TTC549 (cell line): ENCODE measurements at regions not wholly inside any gene's neighbourhood (a gene's known extent, or its start where the extent isn't known, plus 50 kb on each side); places are given as distances from the start of the nearest gene placed in this dataset.

Experiments used
- FAIRE-seq: peaks from 2 replicates; lab custom pipeline; 2012; peaks lifted over from hg19 to GRCh38; lab: Jason Lieb, UNC

GRCh38 chr4:156643826-156644225, 327.8 kb downstream of the PDGFC start:
- FAIRE-seq, result no peak

- FAIRE-seq, result no peak
These were observed 329.4 kb downstream of the PDGFC start for GRCh38 chr4:156642161-156642560.

DNA sequence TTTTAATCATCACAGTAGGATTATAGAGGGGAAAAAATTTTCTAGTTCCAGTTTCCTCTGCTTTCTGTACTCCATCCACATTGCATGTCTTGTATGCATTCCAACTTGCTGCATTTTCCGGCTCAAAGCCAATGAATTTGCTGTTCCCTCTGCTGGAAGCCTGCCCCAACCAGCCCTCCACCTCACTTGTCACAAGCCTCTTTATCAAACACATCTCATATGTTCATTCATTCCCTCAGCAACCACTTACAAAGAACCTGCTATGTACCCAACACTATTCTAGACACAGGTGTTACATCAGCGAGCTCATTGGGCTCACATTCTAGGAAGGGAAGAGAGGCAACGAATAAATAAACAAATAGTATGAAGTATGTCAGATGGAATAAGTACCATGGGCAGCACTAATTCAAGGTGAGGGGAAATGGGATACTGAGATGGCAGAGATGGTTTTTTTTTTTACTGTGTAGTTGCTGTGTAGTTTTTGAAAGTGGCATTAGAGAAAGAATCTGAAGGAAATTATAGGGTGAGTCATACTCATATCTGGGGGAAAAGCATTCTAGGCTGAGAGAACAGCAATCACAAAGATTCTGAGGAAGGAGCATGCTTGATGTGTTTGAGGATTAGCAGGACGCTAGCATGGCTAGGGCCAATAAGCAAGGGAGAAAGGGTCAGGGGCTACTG, 332.5 kb downstream of the PDGFC start:
- FAIRE-seq, result no peak

DNA sequence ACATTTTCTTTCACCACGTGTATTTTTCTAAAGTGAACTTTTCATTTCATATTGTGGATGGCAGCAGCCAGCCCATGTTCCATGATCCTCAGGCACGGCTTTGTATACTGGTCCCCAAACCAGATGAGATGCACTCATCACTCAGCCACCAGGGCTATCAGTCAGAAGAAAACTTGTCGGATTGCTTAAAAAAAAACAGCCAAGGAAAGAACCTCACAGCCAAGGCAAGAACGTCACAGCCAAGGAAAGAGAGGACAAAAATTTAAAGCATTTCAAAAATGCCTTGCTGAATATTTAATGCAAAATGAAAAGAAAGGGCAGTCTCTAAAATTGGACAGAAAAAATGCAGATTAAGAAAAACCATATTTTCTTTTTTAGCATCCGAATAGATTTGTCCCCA, 333.3 kb downstream of the PDGFC start:
- no peak for FAIRE-seq

DNA sequence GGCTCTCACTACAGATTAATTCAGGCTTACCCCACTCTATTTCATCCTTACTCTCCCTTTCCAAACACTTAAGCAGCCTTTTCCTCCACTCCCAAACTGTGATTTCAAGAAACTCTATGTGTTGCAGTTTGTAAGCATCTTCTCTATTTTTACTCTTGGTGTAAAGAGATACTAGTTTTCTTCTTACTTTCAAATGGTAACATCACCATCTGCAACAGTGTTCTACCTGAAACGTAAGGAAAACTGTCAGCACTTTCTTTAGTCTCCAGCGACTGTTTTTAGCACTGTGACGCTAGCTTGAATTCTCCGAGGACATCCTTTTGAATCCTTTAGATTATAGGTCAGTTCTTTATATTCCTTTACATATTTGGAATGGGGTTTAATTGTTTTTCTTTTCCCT, 335.2 kb downstream of the PDGFC start:
- no peak for FAIRE-seq

- no peak for FAIRE-seq
These were observed 336.5 kb downstream of the PDGFC start for GRCh38 chr4:156635051-156635450.

DNA sequence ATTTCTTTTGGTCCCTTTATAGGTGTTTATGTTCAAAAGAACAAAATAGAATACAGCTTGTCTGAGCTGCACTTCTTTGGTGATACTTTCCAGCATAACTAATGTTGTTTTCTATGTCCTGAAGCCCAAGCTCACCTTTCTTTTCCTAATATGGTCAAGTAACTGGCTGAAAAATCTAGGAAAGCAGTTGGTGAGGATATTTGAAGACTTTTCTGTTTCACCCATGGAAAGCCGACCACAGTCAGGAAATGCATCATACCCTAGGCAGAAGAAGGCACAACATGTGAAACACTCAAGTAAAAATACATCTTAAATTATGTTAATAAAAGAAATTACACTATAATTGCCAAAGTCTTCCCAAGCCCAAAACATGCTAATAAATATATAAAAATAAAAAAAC, 337.0 kb downstream of the PDGFC start:
- FAIRE-seq, result no peak

DNA sequence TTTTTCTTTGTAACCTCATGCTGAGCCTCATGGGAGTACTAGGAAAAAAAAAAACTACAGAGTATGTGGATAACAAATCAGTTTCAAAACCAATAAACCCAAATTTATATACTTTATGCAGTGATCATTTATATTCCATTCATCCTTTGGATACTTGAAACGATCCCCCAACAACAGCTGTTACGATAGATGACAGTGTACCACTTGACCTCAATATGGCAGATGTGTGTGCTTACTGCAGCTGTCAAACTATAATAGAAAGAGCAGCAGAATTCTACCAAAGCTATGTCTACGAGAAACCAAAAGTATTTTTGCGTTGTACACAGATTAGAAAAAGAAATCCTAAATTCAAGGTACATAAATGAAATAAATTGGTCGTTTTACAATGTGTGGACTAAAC, 337.8 kb downstream of the PDGFC start:
- FAIRE-seq, result no peak

DNA sequence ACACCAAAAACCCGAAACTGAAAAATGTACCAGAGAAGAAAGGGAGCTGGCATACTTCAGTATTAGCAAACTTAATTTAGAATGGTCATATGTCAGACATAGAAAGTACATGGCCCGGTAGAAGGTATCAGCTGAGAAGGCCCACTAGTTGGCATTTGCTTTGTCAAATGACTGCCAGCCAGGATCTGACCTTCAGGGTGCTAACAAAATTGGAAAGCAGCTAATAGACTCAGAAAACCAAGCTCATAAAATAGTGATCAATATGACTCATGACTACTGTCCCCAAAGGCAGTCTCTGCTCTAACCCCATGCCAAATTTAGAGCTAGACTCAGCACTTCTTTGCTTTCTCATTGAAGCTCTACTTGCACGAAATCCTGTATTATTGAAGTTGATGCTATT, 342.7 kb downstream of the PDGFC start:
- FAIRE-seq, result no peak

DNA sequence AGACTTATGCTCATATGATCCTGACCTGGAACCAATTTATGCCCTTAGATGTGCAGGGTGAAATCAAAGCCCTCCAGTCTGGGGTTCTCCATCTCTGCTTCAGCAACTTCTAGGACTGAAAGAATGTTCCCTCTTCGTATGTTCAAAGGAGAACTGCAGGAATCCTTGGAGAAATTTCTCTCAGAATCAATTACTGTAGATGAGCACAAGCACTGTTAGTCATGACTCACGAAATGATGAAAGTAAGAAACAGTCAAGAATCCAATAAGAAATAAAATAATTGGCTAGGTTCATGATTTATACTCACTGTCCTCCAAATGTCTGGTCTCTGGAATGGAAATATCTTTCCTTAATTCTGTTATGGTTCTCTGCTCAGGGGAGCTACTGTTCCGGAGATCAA, 348.2 kb downstream of the PDGFC start:
- no peak for FAIRE-seq

DNA sequence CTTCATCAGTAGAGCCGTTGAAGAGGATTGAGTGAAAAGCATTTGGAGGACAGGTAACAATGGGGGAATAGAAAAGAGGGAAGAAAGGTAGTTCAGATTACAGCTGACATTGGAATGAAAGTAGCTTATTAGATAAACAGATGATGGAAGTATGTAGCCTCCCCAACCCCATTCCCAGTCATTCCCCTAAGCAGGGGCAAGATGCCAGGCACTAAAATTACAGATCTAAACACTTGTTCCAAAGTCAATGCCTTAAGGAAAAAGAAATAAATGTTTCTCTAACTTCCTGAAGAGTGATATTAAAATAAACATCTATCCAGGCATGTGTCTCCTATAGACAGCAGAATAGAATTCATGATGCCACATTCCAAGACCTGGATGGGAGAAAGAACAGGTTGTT, 350.8 kb downstream of the PDGFC start:
- no peak for FAIRE-seq

- FAIRE-seq, result no peak
These were observed 352.3 kb downstream of the PDGFC start for GRCh38 chr4:156619154-156619934.

DNA sequence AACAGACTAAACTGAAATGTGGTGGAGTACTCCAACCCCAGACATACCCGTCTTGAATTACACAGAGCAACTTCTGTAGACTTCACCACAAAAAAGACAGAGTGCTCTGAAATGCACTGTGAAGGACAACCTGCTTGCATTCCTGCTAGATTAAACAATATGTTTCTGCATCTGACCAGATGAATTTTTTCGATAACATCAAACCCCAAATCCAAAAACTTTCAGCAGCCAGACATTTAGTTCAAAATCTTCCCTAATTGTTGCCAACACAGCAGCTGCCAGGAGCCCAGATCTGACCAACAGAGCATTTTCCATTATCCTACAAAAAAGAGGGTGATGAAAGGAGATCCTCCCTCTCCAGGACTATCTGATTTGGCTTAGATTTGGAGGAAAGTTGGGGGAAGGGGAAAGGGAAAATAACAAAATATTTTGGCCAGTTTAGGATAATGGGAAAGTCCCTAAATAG, 356.5 kb downstream of the PDGFC start:
- no peak for FAIRE-seq

GRCh38 chr4:156614536-156614935, 357.1 kb downstream of the PDGFC start:
- no peak for FAIRE-seq

- no peak for FAIRE-seq
These were observed 362.2 kb downstream of the PDGFC start for GRCh38 chr4:156609421-156609820.

GRCh38 chr4:156608651-156609050, 362.9 kb downstream of the PDGFC start:
- FAIRE-seq, result no peak

DNA sequence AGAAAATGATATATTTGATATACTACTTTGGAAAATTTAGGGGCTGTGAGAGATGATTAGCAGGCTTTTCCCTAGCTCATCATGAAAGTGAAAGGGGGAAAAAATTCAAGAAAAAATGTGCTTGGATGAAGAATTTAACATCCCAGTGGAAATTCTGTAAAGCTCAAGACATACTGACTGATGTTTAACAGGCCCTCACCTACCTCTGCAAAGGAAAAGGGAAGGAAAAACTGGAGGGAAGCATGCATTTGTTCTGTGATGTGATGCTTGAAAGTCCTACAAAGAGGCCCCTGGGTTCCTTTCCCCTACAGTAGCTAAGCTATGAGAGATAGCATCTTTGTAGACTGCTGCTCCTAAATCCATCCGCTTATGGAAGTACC, 364.1 kb downstream of the PDGFC start:
- no peak for FAIRE-seq

GRCh38 chr4:156606554-156607477, 364.8 kb downstream of the PDGFC start:
- FAIRE-seq, result no peak

GRCh38 chr4:156598138-156598681, 373.4 kb downstream of the PDGFC start:
- no peak for FAIRE-seq

GRCh38 chr4:156596706-156597329, 374.8 kb downstream of the PDGFC start:
- FAIRE-seq, result no peak

DNA sequence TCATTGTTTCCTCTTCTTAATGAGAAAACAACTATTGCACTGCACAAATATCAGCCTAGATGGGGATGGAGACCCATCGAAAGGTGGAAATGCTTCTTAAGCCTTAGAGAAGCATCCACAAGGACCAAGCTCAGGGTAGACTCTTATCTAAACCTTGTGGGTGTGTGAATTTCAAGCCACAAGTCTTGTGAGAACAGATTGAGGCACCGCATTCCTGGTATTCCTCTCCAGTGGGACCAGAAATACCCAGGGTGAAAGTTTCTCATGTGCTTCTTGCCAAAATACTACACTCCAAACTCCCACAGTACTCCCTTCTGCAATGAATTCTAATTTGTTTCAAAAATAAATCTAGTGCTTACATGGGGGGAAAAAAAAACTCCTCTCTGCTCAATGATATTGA, 375.6 kb downstream of the PDGFC start:
- no peak for FAIRE-seq

- no peak for FAIRE-seq
These were observed 376.6 kb downstream of the PDGFC start for GRCh38 chr4:156595041-156595440.
